ENCODE measurements at regions not wholly inside any gene's neighbourhood (a gene's known extent, or its start where the extent isn't known, plus 50 kb on each side); places are given as distances from the start of the nearest gene placed in this dataset.
A peak's percentile ranks its signal among the peaks of the same experiment; 100 is the strongest.

- no peak for TF ChIP-seq JUND (IDR thresholded peaks at IDR 0.05; ENCODE audit: low read depth)
- in situ Hi-C loops (cut with HindIII; ENCODE audit: low pct_unique_long_range_greater_than_20kb, low sequenced_read_pairs): no loop called here
- DNase-seq (ENCODE audit: low read depth in 1 of 2, low spot score in 1 of 2): no peak
These were observed 907.6 kb downstream of the EPHA4 start for GRCh38 chr2:220664272-220665107.

DNA sequence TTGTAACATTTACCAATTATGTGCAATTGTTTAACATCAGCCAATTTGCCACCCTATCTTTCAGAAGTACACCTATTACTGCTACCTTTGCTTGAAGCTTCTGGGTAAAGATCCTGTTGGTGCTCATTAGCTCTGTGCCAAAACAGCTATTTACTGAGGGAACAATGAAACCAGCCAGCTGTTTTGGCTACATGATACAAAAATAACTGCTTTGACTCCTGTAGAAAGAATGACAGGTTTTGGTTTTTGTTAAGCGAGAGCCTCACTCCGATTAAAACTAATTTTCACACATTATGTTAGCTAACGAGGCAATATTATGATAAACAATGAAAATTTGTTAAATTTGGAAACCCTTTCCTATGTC, 907.0 kb downstream of the EPHA4 start:
- no peak for DNase-seq (ENCODE audit: low read depth in 1 of 2, low spot score in 1 of 2)
- TF ChIP-seq JUND (IDR thresholded peaks at IDR 0.05; ENCODE audit: low read depth): no peak
- in situ Hi-C loops (cut with HindIII; ENCODE audit: low pct_unique_long_range_greater_than_20kb, low sequenced_read_pairs): no loop called here

- in situ Hi-C loops (cut with HindIII; ENCODE audit: low pct_unique_long_range_greater_than_20kb, low sequenced_read_pairs): no loop called here
- DNase-seq (ENCODE audit: low read depth in 1 of 2, low spot score in 1 of 2): no peak
- TF ChIP-seq JUND (IDR thresholded peaks at IDR 0.05; ENCODE audit: low read depth): no peak
These were observed 902.8 kb downstream of the EPHA4 start for GRCh38 chr2:220669324-220669723.

- in situ Hi-C loops (cut with HindIII; ENCODE audit: low pct_unique_long_range_greater_than_20kb, low sequenced_read_pairs): no loop called here
- no peak for TF ChIP-seq JUND (IDR thresholded peaks at IDR 0.05; ENCODE audit: low read depth)
- no peak for DNase-seq (ENCODE audit: low read depth in 1 of 2, low spot score in 1 of 2)
These were observed 901.6 kb downstream of the EPHA4 start for GRCh38 chr2:220670511-220670910.

GRCh38 chr2:220673151-220673874, 898.8 kb downstream of the EPHA4 start:
- no peak for DNase-seq (ENCODE audit: low read depth in 1 of 2, low spot score in 1 of 2)
- TF ChIP-seq JUND (IDR thresholded peaks at IDR 0.05; ENCODE audit: low read depth): no peak
- in situ Hi-C loops (cut with HindIII; ENCODE audit: low pct_unique_long_range_greater_than_20kb, low sequenced_read_pairs): no loop called here

- no peak for DNase-seq (ENCODE audit: low read depth in 1 of 2, low spot score in 1 of 2)
- no peak for TF ChIP-seq JUND (IDR thresholded peaks at IDR 0.05; ENCODE audit: low read depth)
- in situ Hi-C loops (cut with HindIII; ENCODE audit: low pct_unique_long_range_greater_than_20kb, low sequenced_read_pairs): no loop called here
These were observed 898.1 kb downstream of the EPHA4 start for GRCh38 chr2:220674033-220674432.

- DNase-seq (ENCODE audit: low read depth in 1 of 2, low spot score in 1 of 2): no peak
- TF ChIP-seq JUND (IDR thresholded peaks at IDR 0.05; ENCODE audit: low read depth): no peak
- in situ Hi-C loops (cut with HindIII; ENCODE audit: low pct_unique_long_range_greater_than_20kb, low sequenced_read_pairs): no loop called here
These were observed 895.4 kb downstream of the EPHA4 start for GRCh38 chr2:220676695-220677094.

- no peak for TF ChIP-seq JUND (IDR thresholded peaks at IDR 0.05; ENCODE audit: low read depth)
- in situ Hi-C loops (cut with HindIII; ENCODE audit: low pct_unique_long_range_greater_than_20kb, low sequenced_read_pairs): no loop called here
- no peak for DNase-seq (ENCODE audit: low read depth in 1 of 2, low spot score in 1 of 2)
These were observed 893.2 kb downstream of the EPHA4 start for GRCh38 chr2:220678943-220679342.

GRCh38 chr2:220682616-220683015, 889.5 kb downstream of the EPHA4 start:
- TF ChIP-seq JUND (IDR thresholded peaks at IDR 0.05; ENCODE audit: low read depth): peak; percentile 93; the same call in 1 of the 2 replicates
- in situ Hi-C loops (cut with HindIII; ENCODE audit: low pct_unique_long_range_greater_than_20kb, low sequenced_read_pairs): no loop called here
- DNase-seq (ENCODE audit: low read depth in 1 of 2, low spot score in 1 of 2): peak; percentile 56 to 92

DNA sequence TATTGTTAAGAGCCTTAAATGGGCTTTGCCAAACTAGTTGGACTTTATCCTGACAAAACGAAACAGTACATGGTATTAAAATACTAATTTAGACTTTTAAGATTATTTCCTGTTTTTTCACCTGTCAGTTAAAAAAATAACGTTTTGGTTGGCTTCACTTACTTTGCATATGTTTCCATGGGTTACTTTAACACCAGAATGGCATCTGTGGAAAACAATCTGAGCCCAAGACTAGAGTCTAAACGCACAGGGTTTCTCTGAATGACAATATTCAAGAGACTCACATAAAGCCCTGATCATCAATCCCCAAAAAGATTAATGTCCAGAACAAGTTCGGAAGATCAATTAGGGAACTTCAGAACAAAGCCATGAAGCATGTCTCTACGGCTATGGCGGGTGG, 888.0 kb downstream of the EPHA4 start:
- no peak for DNase-seq (ENCODE audit: low read depth in 1 of 2, low spot score in 1 of 2)
- in situ Hi-C loops (cut with HindIII; ENCODE audit: low pct_unique_long_range_greater_than_20kb, low sequenced_read_pairs): no loop called here
- TF ChIP-seq JUND (IDR thresholded peaks at IDR 0.05; ENCODE audit: low read depth): no peak

- DNase-seq (ENCODE audit: low read depth in 1 of 2, low spot score in 1 of 2): peak in 1 of 2 experiments; percentile 63
- in situ Hi-C loops (cut with HindIII; ENCODE audit: low pct_unique_long_range_greater_than_20kb, low sequenced_read_pairs): no loop called here
These were observed 884.8 kb downstream of the EPHA4 start for GRCh38 chr2:220687231-220687843.

DNA sequence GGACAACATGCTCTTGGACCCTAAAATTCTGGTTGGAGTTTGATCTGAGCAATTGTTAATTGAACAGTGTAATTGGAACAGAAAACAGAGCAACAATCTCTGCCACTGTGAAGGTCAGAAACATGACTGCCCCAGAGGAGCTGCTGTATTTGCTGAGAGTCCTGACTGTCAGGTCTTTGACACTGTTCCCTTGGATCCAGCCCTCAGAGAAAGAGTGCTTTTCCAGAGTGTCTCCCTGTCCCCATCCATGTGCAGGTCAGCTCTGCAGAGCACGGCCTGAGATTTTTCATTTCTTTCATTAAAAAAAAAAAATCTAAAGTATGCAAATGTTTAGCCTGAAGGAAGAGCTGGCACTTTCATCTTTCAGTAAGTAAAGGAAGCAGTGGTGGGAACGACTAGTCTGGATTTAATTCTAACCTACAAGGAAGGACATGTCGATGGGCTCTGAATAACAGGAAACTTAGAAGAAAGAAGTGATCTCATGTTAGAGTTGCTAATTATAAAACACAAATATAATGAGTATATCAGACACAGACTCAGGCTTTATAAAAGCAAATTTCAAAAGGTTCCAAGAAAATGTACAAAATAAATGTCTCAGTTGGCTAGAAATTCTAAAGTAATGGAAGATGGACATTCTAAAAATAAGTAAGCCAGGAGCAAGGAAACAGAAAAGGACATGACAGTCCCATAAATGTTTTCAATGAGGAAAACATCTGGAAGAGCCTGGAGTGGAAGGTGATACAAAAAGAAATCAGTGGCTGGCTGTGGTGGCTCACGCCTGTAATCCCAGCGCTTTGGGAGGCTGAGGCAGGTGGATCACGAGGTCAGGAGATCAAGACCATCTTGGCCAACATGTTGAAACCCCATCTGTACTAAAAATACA, 876.5 kb downstream of the EPHA4 start:
- DNase-seq (ENCODE audit: low read depth in 1 of 2, low spot score in 1 of 2): no peak
- in situ Hi-C loops (cut with HindIII; ENCODE audit: low pct_unique_long_range_greater_than_20kb, low sequenced_read_pairs): no loop called here
- TF ChIP-seq JUND (IDR thresholded peaks at IDR 0.05; ENCODE audit: low read depth): no peak

More at GRCh38 chr2:220687231-220687843, 884.8 kb downstream of the EPHA4 start:
- no peak for TF ChIP-seq JUND (IDR thresholded peaks at IDR 0.05; ENCODE audit: low read depth)

Data from T47D (cell line).